HUES64 (cell line): ENCODE measurements at regions not wholly inside any gene's neighbourhood (a gene's known extent, or its start where the extent isn't known, plus 50 kb on each side); places are given as distances from the start of the nearest gene placed in this dataset.

Experiments
- H3K27ac ChIP-seq: 2 replicates; pipeline ENCODE4 v1.7.0; 2013; ENCODE audit warnings: low read depth, low read length, inconsistent platforms
- H3K27me3 ChIP-seq: 2 replicates; pipeline ENCODE4 v1.6.1; 2013; ENCODE audit warnings: mild to moderate bottlenecking, low read length; ENCODE audit not compliant: insufficient read depth
- H3K36me3 ChIP-seq: 2 replicates; pipeline ENCODE4 v1.6.1; 2013; ENCODE audit warnings: mild to moderate bottlenecking, low read length; ENCODE audit not compliant: insufficient read depth
- H3K4me1 ChIP-seq: 2 replicates; pipeline ENCODE4 v1.6.1; 2013; ENCODE audit warnings: mild to moderate bottlenecking, low read length, moderate library complexity; ENCODE audit not compliant: insufficient read depth
- H3K4me3 ChIP-seq: 2 replicates; pipeline ENCODE4 v1.5.1; 2013; ENCODE audit warnings: mild to moderate bottlenecking, low read length, moderate library complexity
- H3K9ac ChIP-seq: 2 replicates; pipeline ENCODE4 v1.6.1; 2013; ENCODE audit warnings: mild to moderate bottlenecking, low read depth, low read length
- H3K9me3 ChIP-seq: 2 replicates; pipeline ENCODE4 v1.6.1; 2013; ENCODE audit warnings: low read depth, low read length; ENCODE audit not compliant: insufficient read depth
- WGBS: fragments of 150-250, 120-280 bp; methylation state at CpG from one replicate; pipeline ENCODE4 v1.1.7; 2013; ENCODE audit warnings: missing lambda C conversion rate; 5-methylcytosine and 5-hydroxymethylcytosine counted together

- no peaks in the 10 kb centered on the region for H3K27me3 ChIP-seq
- 0 out of 2 replicates have a peak, but pooled peaks cover 4% of the 10 kb centered on the region for H3K9me3 ChIP-seq
- H3K4me3 ChIP-seq = no peak overlapping the region
- H3K36me3 ChIP-seq = no peaks in the 10 kb centered on the region
- 89% methylated on average over 18 of the region's 18 CpGs for WGBS
- H3K27ac ChIP-seq = no peak overlapping the region
- H3K4me1 ChIP-seq = peaks cover 8% of the 10 kb centered on the region; the same call in 1 of the 2 replicates
- no peak overlapping the region for H3K9ac ChIP-seq
These were observed 98.5 kb downstream of the SPATA19 start for GRCh38 chr11:133746663-133747306.

- Histone ChIP-seq H3K27ac (no peak overlapping the region), H3K9ac (no peak overlapping the region), H3K4me1 (peaks cover 8% of the 10 kb centered on the region; the same call in 1 of the 2 replicates), H3K36me3 (no peaks in the 10 kb centered on the region), H3K9me3 (0 out of 2 replicates have a peak, but pooled peaks cover 4% of the 10 kb centered on the region), H3K4me3 (no peak overlapping the region), H3K27me3 (no peaks in the 10 kb centered on the region)
- WGBS = 75% methylated on average over 4 of the region's 4 CpGs
These were observed 99.5 kb downstream of the SPATA19 start for GRCh38 chr11:133745791-133746190.

DNA sequence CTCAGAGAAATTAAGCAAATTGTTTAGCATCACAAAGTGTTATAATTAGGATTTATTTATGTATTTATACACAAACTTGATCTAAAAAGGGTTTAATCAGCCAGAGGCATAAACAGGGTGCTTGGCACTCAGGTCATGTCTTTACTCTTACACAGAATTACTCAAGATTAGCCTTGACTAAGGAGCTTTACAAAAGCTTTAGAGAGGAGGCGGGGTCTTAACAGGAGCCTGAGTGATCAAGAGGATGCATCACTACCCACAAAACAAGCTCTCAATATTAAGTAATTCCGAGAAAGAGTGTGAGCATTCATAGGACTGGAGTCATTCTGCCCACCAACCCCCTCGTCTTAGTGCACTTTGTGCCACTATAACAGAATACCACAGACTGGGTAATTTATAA, 103.0 kb downstream of the SPATA19 start:
- Histone ChIP-seq H3K9me3 (no peaks in the 10 kb centered on the region), H3K27me3 (no peaks in the 10 kb centered on the region), H3K4me1 (peaks cover 8% of the 10 kb centered on the region; the same call in 1 of the 2 replicates), H3K36me3 (no peaks in the 10 kb centered on the region), H3K9ac (no peak overlapping the region), H3K4me3 (no peak overlapping the region), H3K27ac (no peak overlapping the region)
- 87% methylated on average over 2 of the region's 3 CpGs for WGBS

- Histone ChIP-seq H3K9ac (no peak overlapping the region), H3K27me3 (no peaks in the 10 kb centered on the region), H3K36me3 (no peaks in the 10 kb centered on the region), H3K9me3 (no peaks in the 10 kb centered on the region), H3K4me1 (peaks cover 6% of the 10 kb centered on the region; the same call in 1 of the 2 replicates), H3K27ac (no peak overlapping the region), H3K4me3 (no peak overlapping the region)
- 84% methylated on average over 12 of the region's 12 CpGs for WGBS
These were observed 104.3 kb downstream of the SPATA19 start for GRCh38 chr11:133740963-133741362.

GRCh38 chr11:133739481-133739880, 105.8 kb downstream of the SPATA19 start:
- H3K9ac ChIP-seq = no peak overlapping the region
- no peak overlapping the region for H3K4me3 ChIP-seq
- no peaks in the 10 kb centered on the region for H3K9me3 ChIP-seq
- H3K27me3 ChIP-seq = no peaks in the 10 kb centered on the region
- H3K4me1 ChIP-seq = no peaks in the 10 kb centered on the region
- no peak overlapping the region for H3K27ac ChIP-seq
- no peaks in the 10 kb centered on the region for H3K36me3 ChIP-seq

DNA sequence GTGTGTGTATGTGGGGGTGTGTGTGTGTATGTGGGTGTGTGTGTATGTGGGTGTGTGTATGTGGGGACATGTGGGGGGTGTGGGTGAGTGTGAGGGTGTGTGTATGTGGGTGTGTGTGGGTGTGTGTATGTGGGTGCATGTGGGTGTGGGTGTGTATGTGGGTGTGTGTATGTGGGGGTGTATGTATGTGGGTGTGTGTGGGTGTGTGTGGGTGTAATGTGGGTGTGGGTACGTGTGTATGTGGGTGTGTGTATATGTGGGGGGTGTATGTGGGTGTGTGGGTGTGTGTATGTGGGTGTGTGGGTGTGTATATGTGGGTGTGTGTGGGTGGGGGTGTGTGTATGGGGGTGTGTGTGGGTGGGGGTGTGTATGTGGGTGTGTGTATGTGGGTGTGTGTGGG, 106.7 kb downstream of the SPATA19 start:
- no peaks in the 10 kb centered on the region for H3K36me3 ChIP-seq
- H3K4me1 ChIP-seq = no peaks in the 10 kb centered on the region
- H3K27me3 ChIP-seq = no peaks in the 10 kb centered on the region
- no peak overlapping the region for H3K9ac ChIP-seq
- WGBS = 71% methylated on average over 1 of the region's 1 CpG
- no peaks in the 10 kb centered on the region for H3K9me3 ChIP-seq
- H3K27ac ChIP-seq = no peak overlapping the region
- H3K4me3 ChIP-seq = no peak overlapping the region

DNA sequence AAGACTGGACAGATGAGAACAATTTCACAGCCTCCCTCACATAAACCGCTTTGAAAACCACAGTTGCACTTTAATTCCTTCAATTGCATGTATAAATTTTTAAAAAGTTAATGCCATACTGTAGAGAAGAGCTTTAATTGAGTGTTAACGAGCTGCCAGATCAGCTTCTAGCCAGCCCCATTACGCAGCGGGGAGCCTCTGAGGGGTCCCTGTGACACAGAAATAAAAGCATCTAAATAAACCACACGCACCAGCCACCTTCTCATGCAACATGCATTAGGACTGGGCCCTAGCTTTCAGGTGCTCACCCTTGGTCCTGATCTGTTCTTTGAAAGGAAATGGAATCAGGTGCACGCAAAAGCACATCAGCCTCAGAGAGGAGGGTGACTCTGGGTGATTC, 111.7 kb downstream of the SPATA19 start:
- 79% methylated on average over 6 of the region's 6 CpGs for whole genome bisulfite sequencing
- H3K36me3 ChIP-seq = no peaks in the 10 kb centered on the region
- H3K4me1 ChIP-seq = peaks cover 15% of the 10 kb centered on the region; the same call in 1 of the 2 replicates
- H3K4me3 ChIP-seq = no peak overlapping the region
- no peaks in the 10 kb centered on the region for H3K27me3 ChIP-seq
- H3K9me3 ChIP-seq = no peaks in the 10 kb centered on the region
- H3K27ac ChIP-seq = no peak overlapping the region
- H3K9ac ChIP-seq = no peak overlapping the region

- peaks cover 15% of the 10 kb centered on the region; the same call in 1 of the 2 replicates for H3K4me1 ChIP-seq
- WGBS = 92% methylated on average over 10 of the region's 10 CpGs
- no peaks in the 10 kb centered on the region for H3K36me3 ChIP-seq
- no peaks in the 10 kb centered on the region for H3K27me3 ChIP-seq
- no peak overlapping the region for H3K9ac ChIP-seq
- no peaks in the 10 kb centered on the region for H3K9me3 ChIP-seq
- H3K27ac ChIP-seq = no peak overlapping the region
- H3K4me3 ChIP-seq = no peak overlapping the region
These were observed 113.1 kb downstream of the SPATA19 start for GRCh38 chr11:133732109-133732674.

DNA sequence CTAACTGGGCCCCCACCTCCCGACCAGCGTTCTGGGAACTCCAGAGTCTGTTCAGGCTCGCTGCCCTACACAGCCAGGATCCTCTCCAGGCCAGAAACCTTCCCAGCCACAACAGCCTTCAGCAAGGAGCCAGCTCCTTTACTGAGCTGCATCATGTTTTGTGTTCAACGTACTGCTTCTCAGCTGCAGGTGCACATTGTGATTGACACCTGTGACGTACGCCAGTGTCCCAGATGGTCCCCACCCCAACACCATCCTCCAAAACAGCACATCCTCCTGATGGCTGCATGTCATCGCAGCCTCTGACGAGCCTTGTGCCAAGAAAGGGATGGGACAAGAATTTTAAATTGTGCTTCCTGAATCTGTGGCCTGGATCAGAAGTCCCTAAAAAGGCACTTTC, 117.5 kb downstream of the SPATA19 start:
- WGBS = 90% methylated on average over 8 of the region's 8 CpGs
- no peak overlapping the region for H3K27ac ChIP-seq
- H3K4me3 ChIP-seq = no peak overlapping the region
- peaks cover 15% of the 10 kb centered on the region; the same call in 1 of the 2 replicates for H3K4me1 ChIP-seq
- H3K36me3 ChIP-seq = no peaks in the 10 kb centered on the region
- no peak overlapping the region for H3K9ac ChIP-seq
- H3K27me3 ChIP-seq = no peaks in the 10 kb centered on the region
- H3K9me3 ChIP-seq = no peaks in the 10 kb centered on the region

DNA sequence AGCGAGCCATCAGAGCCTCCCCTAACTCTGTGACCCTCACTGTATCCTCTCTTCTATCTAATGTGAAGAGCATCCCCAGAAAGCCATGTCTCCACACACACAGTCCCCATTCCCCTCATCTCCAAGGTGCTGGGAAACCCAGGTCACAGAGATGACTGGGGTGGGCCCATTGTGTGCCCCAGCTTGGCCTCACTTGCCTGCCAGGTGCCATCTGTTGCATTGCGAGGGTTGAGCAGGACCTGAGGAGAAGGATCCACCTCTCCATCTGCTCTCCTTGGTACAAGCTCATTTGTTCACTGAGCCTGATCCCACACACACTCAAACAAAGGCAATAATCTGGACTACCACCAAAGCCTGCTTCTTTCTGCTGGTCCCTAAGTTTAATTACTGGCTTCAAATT, 118.8 kb downstream of the SPATA19 start:
- no peaks in the 10 kb centered on the region for H3K36me3 ChIP-seq
- no peak overlapping the region for H3K9ac ChIP-seq
- H3K27me3 ChIP-seq = no peaks in the 10 kb centered on the region
- no peak overlapping the region for H3K4me3 ChIP-seq
- H3K27ac ChIP-seq = no peak overlapping the region
- no peaks in the 10 kb centered on the region for H3K9me3 ChIP-seq
- WGBS = 87% methylated on average over 2 of the region's 2 CpGs
- H3K4me1 ChIP-seq = peaks cover 6% of the 10 kb centered on the region; the same call in 1 of the 2 replicates

GRCh38 chr11:133724116-133724515, 121.2 kb downstream of the SPATA19 start:
- H3K27me3 ChIP-seq = no peaks in the 10 kb centered on the region
- H3K9me3 ChIP-seq = no peaks in the 10 kb centered on the region
- WGBS = 82% methylated on average over 7 of the region's 7 CpGs
- H3K36me3 ChIP-seq = no peaks in the 10 kb centered on the region
- H3K27ac ChIP-seq = no peak overlapping the region
- no peak overlapping the region for H3K4me3 ChIP-seq
- H3K4me1 ChIP-seq = no peaks in the 10 kb centered on the region
- no peak overlapping the region for H3K9ac ChIP-seq
